H54 (cell line): ENCODE measurements at regions not wholly inside any gene's neighbourhood (a gene's known extent, or its start where the extent isn't known, plus 50 kb on each side); places are given as distances from the start of the nearest gene placed in this dataset.

Source experiments
- DNase-seq: peaks from one replicate; pipeline ENCODE4 v3.0.0; 2011; ENCODE audit warnings: low spot score, mixed read lengths; ENCODE audit not compliant: insufficient read length
- FAIRE-seq: peaks from 3 replicates; lab custom pipeline; 2011; peaks lifted over from hg19 to GRCh38; lab: Jason Lieb, UNC
- POLR2A ChIP-seq: IDR thresholded peaks from 2 replicates; pipeline ENCODE4 v1.6.1; 2011; ENCODE audit warnings: low read depth, mild to moderate bottlenecking, low read length

- DNase-seq: no peak
- no peak for FAIRE-seq
- no peak for TF ChIP-seq POLR2A
Observed at GRCh38 chr21:23402929-23403520, 2204.3 kb downstream of the MRPL39 start.

GRCh38 chr21:23401278-23401677 is 2206.0 kb downstream of the MRPL39 start:
- no peak for FAIRE-seq
- no peak for DNase-seq
- TF ChIP-seq POLR2A: no peak

GRCh38 chr21:23398726-23399125 is 2208.6 kb downstream of the MRPL39 start:
- no peak for TF ChIP-seq POLR2A
- DNase-seq: no peak
- FAIRE-seq: no peak

GRCh38 chr21:23394458-23394857 is 2212.8 kb downstream of the MRPL39 start:
- TF ChIP-seq POLR2A: no peak
- FAIRE-seq: no peak
- DNase-seq: no peak

GRCh38 chr21:23384679-23385078 is 2222.6 kb downstream of the MRPL39 start:
- no peak for TF ChIP-seq POLR2A
- FAIRE-seq (no peak), DNase-seq (no peak)

- FAIRE-seq: no peak
- no peak for DNase-seq
- TF ChIP-seq POLR2A: no peak
Observed at GRCh38 chr21:23374155-23374554, 2233.1 kb downstream of the MRPL39 start.

- DNase-seq (no peak), FAIRE-seq (no peak)
- TF ChIP-seq POLR2A: no peak
Observed at GRCh38 chr21:23356905-23357304, 2250.4 kb downstream of the MRPL39 start.

GRCh38 chr21:23316190-23316589 is 2291.1 kb downstream of the MRPL39 start:
- FAIRE-seq (no peak), DNase-seq (no peak)
- no peak for TF ChIP-seq POLR2A

- FAIRE-seq (no peak), DNase-seq (no peak)
Observed at GRCh38 chr21:23308741-23309140, 2298.5 kb downstream of the MRPL39 start.

GRCh38 chr21:23307065-23307464 is 2300.2 kb downstream of the MRPL39 start:
- DNase-seq (no peak), FAIRE-seq (no peak)
- no peak for TF ChIP-seq POLR2A

More at GRCh38 chr21:23308741-23309140, 2298.5 kb downstream of the MRPL39 start:
- no peak for TF ChIP-seq POLR2A

GRCh38 chr21:23292292-23292691 is 2294.1 kb downstream of the NCAM2 start:
- TF ChIP-seq POLR2A: no peak
- no peak for FAIRE-seq
- no peak for DNase-seq

- no peak for DNase-seq
- no peak for TF ChIP-seq POLR2A
- FAIRE-seq: no peak
Observed at GRCh38 chr21:23281917-23282316, 2283.7 kb downstream of the NCAM2 start.

- no peak for FAIRE-seq
- no peak for DNase-seq
Observed at GRCh38 chr21:23249760-23250159, 2251.6 kb downstream of the NCAM2 start.

GRCh38 chr21:23247334-23247733 is 2249.1 kb downstream of the NCAM2 start:
- TF ChIP-seq POLR2A: no peak
- FAIRE-seq (no peak), DNase-seq (no peak)

More at GRCh38 chr21:23249760-23250159, 2251.6 kb downstream of the NCAM2 start:
- no peak for TF ChIP-seq POLR2A

GRCh38 chr21:23245255-23245654 is 2247.0 kb downstream of the NCAM2 start:
- no peak for TF ChIP-seq POLR2A
- DNase-seq (no peak), FAIRE-seq (no peak)
